ENCODE measurements at regions not wholly inside any gene's neighbourhood (a gene's known extent, or its start where the extent isn't known, plus 50 kb on each side); places are given as distances from the start of the nearest gene placed in this dataset.

DNA sequence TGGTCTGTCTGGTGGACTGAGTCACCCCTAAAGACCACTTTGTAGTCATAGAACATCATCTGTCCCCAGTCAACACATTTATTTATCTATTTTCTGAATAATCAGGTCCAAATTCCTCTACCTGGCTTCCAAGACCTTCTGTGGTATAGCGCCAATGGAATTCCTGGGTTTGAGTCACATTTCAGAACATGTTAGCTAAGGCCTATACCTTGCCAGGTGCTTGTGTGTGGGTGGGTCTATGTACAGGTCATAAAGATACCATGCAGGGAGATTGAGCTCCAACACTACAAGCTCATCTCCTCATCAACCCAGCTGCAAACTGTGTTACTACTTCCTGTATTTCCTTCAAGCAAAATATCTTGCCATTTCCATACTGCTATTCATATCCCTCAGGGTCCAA lies 113.3 kb downstream of the TRAPPC11 start:
- Histone ChIP-seq H3K18ac (ENCODE audit: low read depth, low read length) (no peak overlapping the region), H3K14ac (replicated peaks; ENCODE audit: low read depth, low read length) (no peak overlapping the region), H3K27ac (ENCODE audit: insufficient read depth, low read length) (no peak overlapping the region), H2BK5ac (ENCODE audit: low read depth, low read length, poor library complexity, severe bottlenecking) (no peak overlapping the region), H3K27me3 (ENCODE audit: control insufficient read depth, insufficient read depth, low read length) (peaks cover 3% of the 10 kb centered on the region; the same call in 1 of the 2 replicates), H4K8ac (ENCODE audit: low read depth in 2 of 2, low read length in 2 of 2) (no peak overlapping the region), H3K4ac (ENCODE audit: low read depth, low read length) (no peak overlapping the region), H2BK15ac (ENCODE audit: low read depth, low read length) (no peak overlapping the region), H3K23ac (ENCODE audit: low read depth, low read length) (no peak overlapping the region), H3K4me2 (ENCODE audit: low read depth, low read length) (no peak overlapping the region), H4K91ac (ENCODE audit: insufficient read depth, low read depth, low read length) (no peak overlapping the region), H4K20me1 (ENCODE audit: insufficient read depth, low read length) (no peaks in the 10 kb centered on the region), H3K9me3 (ENCODE audit: control insufficient read depth, insufficient read depth, low read length) (no peaks in the 10 kb centered on the region), H4K5ac (ENCODE audit: low read depth, low read length) (no peak overlapping the region), H2AK9ac (replicated peaks; ENCODE audit: low read depth, low read length, poor library complexity) (no peak overlapping the region), H3K4me3 (ENCODE audit: insufficient read depth, low read depth, low read length) (no peak overlapping the region), H2BK20ac (ENCODE audit: low read depth, low read length) (no peak overlapping the region), H3K79me1 (ENCODE audit: low read depth in 1 of 2, low read length in 2 of 2) (no peaks in the 10 kb centered on the region), H2BK120ac (ENCODE audit: low read depth, low read length) (no peak overlapping the region), H3K9ac (ENCODE audit: low read depth, low read length) (no peak overlapping the region), H2AK5ac (ENCODE audit: low read depth, low read length) (no peak overlapping the region), H3K4me1 (ENCODE audit: control insufficient read depth, insufficient read depth, low read length) (no peaks in the 10 kb centered on the region), H3K56ac (ENCODE audit: extremely low read depth, insufficient read depth, low read length) (no peak overlapping the region), H3K36me3 (ENCODE audit: control insufficient read depth, insufficient read depth, low read length) (no peaks in the 10 kb centered on the region), H3K9me1 (ENCODE audit: insufficient read depth, low read length) (no peaks in the 10 kb centered on the region), H2AFZ (replicated peaks; ENCODE audit: low read length, poor library complexity) (no peak overlapping the region)
- dilution Hi-C loops (cut with HindIII; ENCODE audit: low sequenced_read_pairs, unreplicated experiment) (no loop called here), intact Hi-C loops (cut with micrococcal nuclease) (no loop called here), in situ Hi-C loops (cut with MboI; ENCODE audit: low sequenced_read_pairs) (no loop called here)
- BruUV-seq (replicated peaks), result no TSS peak
- ATAC-seq (ENCODE audit: low read depth) (no peak), DNase-seq (no peak)
- ChIA-PET CTCF (no interaction called here), POLR2A (ENCODE audit: unreplicated experiment) (no interaction called here)
- no CpG with 5 or more reads among the region's 1 CpG for WGBS, 2 experiments (ENCODE audit: extremely low coverage in 2 of 2, insufficient read length in 1 of 2)
- TF ChIP-seq POLR2A (IDR thresholded peaks at IDR 0.05; ENCODE audit: low read depth, low read length) (no peak), RFX5 (IDR thresholded peaks at IDR 0.05; ENCODE audit: low read depth, low read length) (no peak), MAZ (IDR thresholded peaks at IDR 0.05; ENCODE audit: borderline replicate concordance, low read depth, low read length) (no peak), MXI1 (IDR thresholded peaks at IDR 0.05; ENCODE audit: borderline replicate concordance, low read depth, low read length) (no peak), CEBPB (IDR thresholded peaks at IDR 0.05; ENCODE audit: low read depth, low read length) (no peak), SMC3 (IDR thresholded peaks at IDR 0.05; ENCODE audit: low read depth, low read length) (no peak), RCOR1 (IDR thresholded peaks at IDR 0.05; ENCODE audit: insufficient replicate concordance, low read length) (no peak), FOS (IDR thresholded peaks at IDR 0.05; ENCODE audit: low read depth, low read length) (no peak)
